Right lobe of liver (tissue), 4 donors: ENCODE measurements at regions not wholly inside any gene's neighbourhood (a gene's known extent, or its start where the extent isn't known, plus 50 kb on each side); places are given as distances from the start of the nearest gene placed in this dataset.

ENCODE experiments used
- CTCF ChIP-seq, 4 donors: fragments of 200-600 bp in 3 of 4; fragments of 450-650 bp in 1 of 4; IDR thresholded peaks; one replicate each; pipeline versions ENCODE4 v1.5.1 to v1.8.0; 2016 to 2022; ENCODE audit warnings: antibody characterized with exemption in 4 of 4, mild to moderate bottlenecking in 2 of 4
- POLR2A ChIP-seq: fragments of 450-650 bp; IDR thresholded peaks from one replicate; pipeline ENCODE4 v1.6.1; 2017; ENCODE audit warnings: antibody characterized with exemption, mild to moderate bottlenecking
- donor health status: DM: no; HTN: no; CAD: no.
- donor health status: DM: no; HTN: no; CAD: no.
- donor health status: DM: no; HTN: yes; CAD: no.

GRCh38 chr6:115717062-115717461 is 343.6 kb downstream of the FRK start:
- TF ChIP-seq CTCF (IDR thresholded peaks at IDR 0.05) (no peak), POLR2A (no peak)
